Aorta (tissue), 5 donors: ENCODE measurements at regions not wholly inside any gene's neighbourhood (a gene's known extent, or its start where the extent isn't known, plus 50 kb on each side); places are given as distances from the start of the nearest gene placed in this dataset.

Source experiments
- ATAC-seq: fragments of 200-7000 bp; cut with Tn5 transposase; one replicate; pipeline ENCODE4 v1.9.1; 2022; ENCODE audit warnings: moderate library complexity; ENCODE audit not compliant: low FRiP score
- DNase-seq, 2 donors: peaks; one replicate each; pipeline ENCODE4 v3.0.0-alpha.2; 2020
- H3K27ac ChIP-seq, 2 donors: one replicate each; pipeline ENCODE4 v1.5.1; 2013; ENCODE audit warnings: low read length in 2 of 2, mild to moderate bottlenecking in 2 of 2, moderate library complexity in 2 of 2, control low read depth in 1 of 2, inconsistent platforms in 1 of 2, low read depth in 1 of 2
- H3K27me3 ChIP-seq, 2 donors: one replicate each; pipeline ENCODE4 v1.6.1; 2013; ENCODE audit warnings: control low read depth in 1 of 2, low read length in 1 of 2, mild to moderate bottlenecking in 1 of 2, moderate library complexity in 1 of 2; ENCODE audit not compliant: insufficient read depth in 2 of 2, control insufficient read depth in 1 of 2
- H3K36me3 ChIP-seq, 2 donors: one replicate each; pipeline ENCODE4 v1.6.1; 2013; ENCODE audit warnings: control low read depth in 1 of 2, low read length in 1 of 2, mild to moderate bottlenecking in 1 of 2; ENCODE audit not compliant: insufficient read depth in 2 of 2, control insufficient read depth in 1 of 2
- H3K4me1 ChIP-seq, 2 donors: one replicate each; pipeline ENCODE4 v1.6.1; 2013; ENCODE audit warnings: low read length in 2 of 2, control low read depth in 1 of 2, mild to moderate bottlenecking in 1 of 2, moderate library complexity in 1 of 2; ENCODE audit not compliant: insufficient read depth in 2 of 2, control insufficient read depth in 1 of 2
- H3K4me3 ChIP-seq, 2 donors: one replicate each; pipeline ENCODE4 v1.5.1; 2013; ENCODE audit warnings: low read length in 2 of 2, control low read depth in 1 of 2, mild to moderate bottlenecking in 1 of 2
- H3K9me3 ChIP-seq: one replicate; pipeline ENCODE4 v1.6.1; 2013; ENCODE audit warnings: mild to moderate bottlenecking, low read length; ENCODE audit not compliant: control insufficient read depth
- WGBS, 2 donors: extraction: QIAGEN DNeasy Blood & Tissue Kit; methylation state at CpG; one replicate each; pipeline ENCODE4 v1.1.7; 2013; 5-methylcytosine and 5-hydroxymethylcytosine counted together
- intact Hi-C, 2 donors: fragments of 100-400 bp; cut with DNase I; formaldehyde crosslinking; loops; one replicate each; pipeline versions ENCODE4 v1.14.2 to v1.15.0; 2022
- donor health status: healthy with polysubstance abuse.
- donor health status: Bipolar disorder and iron deficiency.
- donor health status: DM: no; HTN: no; CAD: no.
- donor health status: DM: no; HTN: no; CAD: no.
- donor health status: DM: yes; HTN: yes; CAD: no.

DNA sequence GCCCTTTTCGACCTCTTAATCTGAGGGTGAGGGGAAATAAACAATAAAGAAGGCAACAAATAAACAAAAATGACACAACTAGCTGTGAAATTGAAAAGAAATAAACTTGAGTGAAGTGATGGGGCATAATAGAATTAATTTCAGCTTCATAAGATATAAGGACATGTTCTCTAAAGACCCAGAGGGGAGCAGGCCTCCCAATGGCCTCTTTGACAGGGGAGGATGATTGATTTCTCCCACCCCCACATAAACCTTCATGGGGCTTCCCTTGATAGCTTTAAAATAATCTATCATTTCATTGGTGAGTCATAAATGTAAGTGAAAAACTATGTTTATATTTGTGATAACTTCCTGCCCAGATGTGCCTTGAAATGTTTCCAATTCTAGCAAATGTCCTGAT lies 226.3 kb upstream of the RAG2 start:
- ATAC-seq (no peak), DNase-seq (no peak)
- Histone ChIP-seq H3K4me1 (no peaks in the 10 kb centered on the region), H3K27ac (no peak overlapping the region), H3K36me3 (no peaks in the 10 kb centered on the region), H3K9me3 (no peaks in the 10 kb centered on the region), H3K4me3 (no peak overlapping the region), H3K27me3 (no peaks in the 10 kb centered on the region)
- WGBS, 2 donors, result 60 to 70% methylated on average over 1 of the region's 1 CpG
- intact Hi-C loops, result no loop called here

DNA sequence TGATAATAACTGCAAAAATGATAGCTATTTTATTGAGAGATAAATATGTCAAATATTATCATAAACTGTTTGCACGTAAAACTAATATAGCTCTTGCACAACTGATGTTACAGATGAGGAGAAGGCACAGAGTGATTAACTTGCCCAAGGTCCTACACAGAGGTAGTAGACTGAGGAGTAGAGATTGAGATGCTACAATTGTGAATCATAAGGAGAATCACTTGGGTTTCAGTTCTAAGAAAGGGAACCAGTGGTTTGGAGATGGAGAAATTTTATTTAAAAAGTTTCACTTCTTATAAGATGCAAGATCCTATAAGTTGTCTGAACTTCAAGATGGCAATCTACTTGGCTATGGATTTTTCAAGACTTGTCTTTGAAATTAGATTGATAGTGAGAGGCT lies 224.8 kb upstream of the RAG2 start:
- no peak for ATAC-seq
- 89 to 96% methylated on average over 1 of the region's 1 CpG for WGBS, 2 donors
- Histone ChIP-seq H3K36me3 (no peaks in the 10 kb centered on the region), H3K27ac (no peak overlapping the region), H3K27me3 (no peaks in the 10 kb centered on the region), H3K4me3 (no peak overlapping the region), H3K4me1 (no peaks in the 10 kb centered on the region), H3K9me3 (no peaks in the 10 kb centered on the region)
- no peak for DNase-seq
- intact Hi-C loops, result no loop called here

DNA sequence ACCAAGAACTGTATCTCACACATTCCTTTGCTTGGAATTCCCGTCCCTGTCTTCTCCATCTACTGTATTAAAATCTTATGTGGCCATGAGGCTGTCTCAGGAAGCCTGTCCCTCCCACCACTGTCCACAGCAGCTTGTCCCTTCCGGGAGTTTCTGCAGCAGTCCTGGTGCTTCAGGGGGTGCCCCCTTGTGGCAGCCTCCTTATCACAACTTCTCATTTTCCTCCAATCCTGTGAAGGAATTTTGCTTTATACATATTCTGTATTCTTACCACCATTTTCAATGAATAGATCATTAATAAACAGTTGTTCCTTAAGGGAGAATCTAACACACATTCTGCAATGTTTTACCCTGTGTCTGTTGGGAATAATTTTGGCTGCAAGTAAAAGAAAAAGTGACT lies 220.4 kb upstream of the RAG2 start:
- H3K27ac ChIP-seq, result no peak overlapping the region
- no peak for ATAC-seq
- no peak for DNase-seq
- H3K36me3 ChIP-seq, result no peaks in the 10 kb centered on the region
- intact Hi-C loops, result no loop called here
- H3K27me3 ChIP-seq, result no peaks in the 10 kb centered on the region
- H3K4me1 ChIP-seq, result no peaks in the 10 kb centered on the region
- H3K9me3 ChIP-seq, result no peaks in the 10 kb centered on the region
- 53 to 61% methylated on average over 2 of the region's 2 CpGs for WGBS, 2 donors
- no peak overlapping the region for H3K4me3 ChIP-seq

DNA sequence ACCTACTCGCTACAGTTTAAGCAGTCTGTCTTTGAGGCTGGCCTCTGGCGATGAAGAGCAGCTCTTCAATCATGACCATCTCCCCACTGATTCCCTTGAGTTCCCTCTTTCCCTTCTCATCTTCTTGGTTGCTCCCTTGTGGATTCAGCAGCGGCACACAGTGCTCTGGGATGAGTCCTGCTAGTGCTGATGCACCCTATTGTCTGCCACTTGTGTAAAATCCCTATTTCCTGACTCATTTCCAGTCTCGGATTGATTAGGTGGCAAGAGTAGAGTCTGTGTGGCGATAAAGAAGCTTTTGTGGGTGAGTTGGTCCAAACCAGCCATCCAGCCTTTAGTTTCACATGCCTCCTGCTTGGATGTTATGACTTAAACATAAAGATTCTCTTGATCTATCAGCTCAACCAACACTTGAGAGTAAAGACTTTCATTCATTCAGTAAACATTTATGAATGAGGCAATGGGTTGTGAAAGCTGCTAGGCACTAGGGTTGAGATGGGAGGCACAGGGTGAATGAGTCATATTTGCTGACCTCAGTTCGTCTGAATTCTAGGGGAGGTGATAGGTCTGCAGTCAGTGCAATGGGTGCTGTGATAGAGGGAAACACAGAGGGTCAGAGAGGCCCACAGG lies 219.4 kb upstream of the RAG2 start:
- DNase-seq (no peak), ATAC-seq (no peak)
- no peaks in the 10 kb centered on the region for H3K27me3 ChIP-seq
- no peak overlapping the region for H3K27ac ChIP-seq
- WGBS, 2 donors, result 76% methylated on average over 6 of the region's 6 CpGs
- intact Hi-C loops, result no loop called here
- H3K4me3 ChIP-seq, result no peak overlapping the region
- no peaks in the 10 kb centered on the region for H3K9me3 ChIP-seq
- H3K4me1 ChIP-seq, result no peaks in the 10 kb centered on the region
- H3K36me3 ChIP-seq, result no peaks in the 10 kb centered on the region

DNA sequence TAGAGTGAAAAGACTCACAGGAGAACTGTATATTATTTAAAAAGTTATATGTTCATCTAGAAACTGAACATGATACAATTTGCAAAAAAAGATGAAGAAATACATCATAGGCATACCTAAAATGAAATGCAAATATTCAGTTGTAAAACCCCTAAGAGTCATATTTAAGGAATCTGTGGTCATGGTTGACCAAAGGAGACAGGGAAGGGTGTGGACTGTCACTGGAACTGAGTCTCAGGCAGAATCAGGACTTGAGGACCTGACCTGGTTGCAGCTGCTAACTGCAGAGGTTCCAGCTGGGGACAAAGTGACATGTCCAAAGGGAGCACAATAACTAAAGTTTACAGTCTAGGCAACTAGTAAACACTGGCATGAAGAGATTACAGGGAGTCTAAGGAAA lies 211.3 kb upstream of the RAG2 start:
- Histone ChIP-seq H3K4me3 (no peak overlapping the region), H3K9me3 (peaks cover 1% of the 10 kb centered on the region), H3K27ac (no peak overlapping the region), H3K36me3 (no peaks in the 10 kb centered on the region), H3K4me1 (no peaks in the 10 kb centered on the region), H3K27me3 (no peaks in the 10 kb centered on the region)
- ATAC-seq (no peak), DNase-seq (no peak)
- intact Hi-C loops, result no loop called here

DNA sequence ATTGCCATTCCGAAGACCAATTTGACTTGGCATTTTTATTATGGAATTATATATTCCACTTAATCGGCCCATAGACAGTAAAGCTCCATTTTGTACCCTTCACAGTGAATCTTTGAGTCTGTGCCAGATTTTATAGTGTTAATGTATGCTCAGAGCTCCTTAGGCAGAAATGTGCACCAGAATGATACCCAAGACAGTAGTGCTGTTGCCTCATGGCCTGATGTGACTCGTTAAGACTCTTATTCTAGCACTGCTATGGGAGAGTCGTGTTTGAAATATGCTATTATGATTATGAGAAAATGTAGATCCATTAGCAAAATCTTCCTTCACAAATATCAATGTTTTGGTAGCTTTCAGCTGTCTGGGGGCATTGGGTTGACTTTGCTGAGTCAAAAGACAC lies 209.8 kb upstream of the RAG2 start:
- Histone ChIP-seq H3K4me3 (no peak overlapping the region), H3K27me3 (no peaks in the 10 kb centered on the region), H3K27ac (no peak overlapping the region), H3K4me1 (no peaks in the 10 kb centered on the region), H3K9me3 (peaks cover 1% of the 10 kb centered on the region), H3K36me3 (no peaks in the 10 kb centered on the region)
- ATAC-seq (no peak), DNase-seq (no peak)
- intact Hi-C loops, result no loop called here
- 81 to 82% methylated on average over 4 of the region's 4 CpGs for WGBS, 2 donors

DNA sequence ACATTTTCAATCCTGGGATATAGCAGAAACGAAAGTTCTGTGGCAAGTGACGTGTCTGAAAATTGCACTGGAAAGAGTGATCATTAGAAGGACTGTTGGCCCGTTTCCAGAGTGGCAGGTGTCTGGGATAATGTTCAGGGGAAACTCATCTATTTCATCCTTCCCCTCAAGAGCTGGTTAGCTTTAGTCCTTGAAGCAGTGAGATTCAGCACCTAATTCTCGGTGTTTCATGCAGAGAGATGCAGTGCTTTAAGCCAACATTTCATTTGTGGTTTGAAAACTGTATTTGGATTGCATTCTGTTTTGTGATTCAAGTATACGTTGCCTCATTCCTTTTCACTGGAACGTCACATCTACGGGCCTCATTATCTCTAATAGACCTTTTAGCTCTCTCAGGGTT lies 205.0 kb upstream of the RAG2 start:
- no peak for DNase-seq
- WGBS, 2 donors, result 68 to 71% methylated on average over 7 of the region's 7 CpGs
- ATAC-seq, result no peak
- H3K27me3 ChIP-seq, result no peaks in the 10 kb centered on the region
- H3K27ac ChIP-seq, result no peak overlapping the region
- no peaks in the 10 kb centered on the region for H3K4me1 ChIP-seq
- no peaks in the 10 kb centered on the region for H3K36me3 ChIP-seq
- H3K9me3 ChIP-seq, result no peaks in the 10 kb centered on the region
- no peak overlapping the region for H3K4me3 ChIP-seq
- intact Hi-C loops, result no loop called here

DNA sequence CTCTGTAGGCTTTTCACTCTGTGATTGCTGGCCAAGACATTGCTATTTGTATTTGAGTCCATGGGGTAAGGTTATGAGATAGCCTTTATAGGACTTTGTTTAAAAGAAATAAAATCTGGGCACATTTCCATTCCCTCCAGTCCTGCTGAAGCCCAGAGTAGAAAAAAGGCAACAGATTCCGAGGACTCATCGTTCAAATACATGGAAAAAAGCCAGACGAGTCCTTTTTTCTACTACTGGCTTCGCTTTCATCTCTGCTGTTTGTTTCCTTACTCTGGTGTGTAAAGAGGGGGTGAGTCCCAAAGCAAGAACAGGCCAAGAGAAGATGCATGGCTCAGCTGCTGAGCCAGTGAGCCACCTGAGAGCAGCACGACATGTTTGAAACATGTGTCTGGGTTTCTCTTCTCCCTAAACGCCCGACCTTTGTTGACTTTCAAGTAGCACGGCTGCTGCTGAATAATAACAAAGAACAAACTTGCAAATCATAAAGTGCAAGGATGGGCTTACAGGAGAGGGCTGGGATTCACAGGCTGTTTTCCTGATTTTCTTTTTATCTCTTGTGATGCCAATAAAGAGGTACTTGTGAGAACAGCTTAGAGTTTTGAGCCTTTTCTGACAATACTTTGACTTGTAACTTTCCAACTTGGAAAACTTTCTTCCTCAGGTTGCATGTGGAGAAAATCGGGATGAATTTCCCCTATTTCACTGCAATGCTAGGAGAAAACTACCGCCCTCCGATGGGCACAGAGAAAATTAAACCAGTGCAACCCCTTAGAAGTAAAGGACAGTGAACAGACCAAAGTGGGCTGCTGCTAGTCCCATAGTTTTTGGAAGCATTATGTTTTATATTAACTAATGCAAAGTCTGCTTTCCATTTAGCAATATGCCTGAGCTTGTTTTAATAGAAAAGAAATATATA lies 195.2 kb upstream of the RAG2 start:
- intact Hi-C loops, result no loop called here
- Histone ChIP-seq H3K9me3 (no peaks in the 10 kb centered on the region), H3K27me3 (no peaks in the 10 kb centered on the region), H3K27ac (no peak overlapping the region), H3K4me3 (no peak overlapping the region), H3K36me3 (no peaks in the 10 kb centered on the region), H3K4me1 (no peaks in the 10 kb centered on the region)
- 2 to 5% methylated on average over 11 of the region's 11 CpGs for WGBS, 2 donors
- no peak for ATAC-seq
- DNase-seq, result no peak

DNA sequence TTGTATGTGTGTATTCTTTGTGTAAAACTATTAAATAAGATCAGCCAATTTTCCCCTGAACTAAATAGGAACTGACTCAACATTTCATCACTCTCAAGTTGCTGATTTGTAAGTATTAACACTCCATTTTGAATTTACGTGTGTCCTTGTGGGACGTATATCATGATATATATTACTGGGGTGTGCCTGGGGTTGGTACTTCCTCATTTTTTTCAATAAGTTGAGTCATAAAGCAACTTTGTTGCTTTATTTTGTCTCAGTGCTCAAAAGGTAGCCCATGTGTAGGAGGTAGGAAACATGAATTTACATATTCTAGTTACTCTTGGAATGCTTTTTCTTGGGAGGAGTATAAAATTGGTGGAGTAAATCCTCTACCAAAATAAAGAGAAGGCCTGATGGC lies 193.9 kb upstream of the RAG2 start:
- Histone ChIP-seq H3K36me3 (no peaks in the 10 kb centered on the region), H3K9me3 (peaks cover 3% of the 10 kb centered on the region), H3K27me3 (peaks cover 0 to under 1% of the 10 kb centered on the region in 2 donors), H3K27ac (no peak overlapping the region), H3K4me1 (no peaks in the 10 kb centered on the region), H3K4me3 (no peak overlapping the region)
- 93% methylated on average over 2 of the region's 2 CpGs for WGBS, 2 donors
- no peak for DNase-seq
- intact Hi-C loops, result no loop called here
- no peak for ATAC-seq
